ENCODE measurements at regions not wholly inside any gene's neighbourhood (a gene's known extent, or its start where the extent isn't known, plus 50 kb on each side); places are given as distances from the start of the nearest gene placed in this dataset.

DNA sequence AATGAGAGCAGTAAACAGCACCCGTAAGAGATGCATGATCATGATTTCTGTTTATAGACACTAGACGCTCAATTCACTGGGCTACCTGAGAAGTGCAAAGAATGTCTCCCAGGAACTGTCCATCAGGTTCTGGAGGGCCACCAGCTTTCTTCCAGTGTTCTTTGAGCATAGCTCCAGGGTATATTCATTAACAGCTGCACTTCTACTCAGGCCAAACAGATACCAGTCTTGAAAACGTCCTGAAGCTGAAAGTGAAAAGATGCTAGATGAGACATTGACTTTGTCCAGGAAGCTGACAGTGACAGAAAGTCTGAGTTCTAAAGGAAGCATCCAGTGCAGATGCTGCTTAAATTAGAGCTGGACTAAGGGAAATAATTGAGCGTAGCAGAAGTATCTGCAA, 488.7 kb upstream of the TYRP1 start:
- Histone ChIP-seq H3K27ac (ENCODE audit: low read depth, low read length) (no peak overlapping the region), H3K36me3 (ENCODE audit: control insufficient read depth, insufficient read depth, low read length) (no peaks in the 10 kb centered on the region), H3K27me3 (ENCODE audit: control insufficient read depth, insufficient read depth, low read length) (no peaks in the 10 kb centered on the region), H3K9me3 (ENCODE audit: control insufficient read depth, insufficient read depth, low read depth, low read length) (no peaks in the 10 kb centered on the region), H3K9ac (ENCODE audit: low read length) (no peak overlapping the region), H3K4me1 (ENCODE audit: control insufficient read depth, insufficient read depth, low read length) (no peaks in the 10 kb centered on the region; the same call in 1 of the 2 replicates), H3K4me3 (ENCODE audit: low read depth, low read length) (no peak overlapping the region)

DNA sequence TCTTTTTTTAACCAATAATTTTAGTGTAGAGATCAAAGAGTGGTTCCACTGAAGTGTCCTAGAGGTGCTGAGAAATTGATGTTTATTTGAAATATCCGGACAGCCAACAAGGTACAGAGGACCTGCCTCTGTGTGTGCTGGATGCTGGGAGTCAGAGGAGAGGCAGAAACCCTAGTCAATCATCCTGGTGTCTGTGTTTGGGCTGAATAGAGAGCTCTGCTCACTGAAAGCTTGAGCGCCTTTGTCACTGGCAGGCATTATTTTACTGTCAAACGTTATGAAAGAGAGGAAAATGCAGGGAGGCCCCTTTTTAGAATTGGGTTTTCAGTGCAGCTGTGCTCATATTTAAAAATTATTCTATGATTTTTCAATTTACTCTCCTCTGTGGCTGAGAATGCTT, 480.3 kb upstream of the TYRP1 start:
- Histone ChIP-seq H3K27me3 (ENCODE audit: control insufficient read depth, insufficient read depth, low read length) (no peaks in the 10 kb centered on the region), H3K36me3 (ENCODE audit: control insufficient read depth, insufficient read depth, low read length) (no peaks in the 10 kb centered on the region), H3K4me1 (ENCODE audit: control insufficient read depth, insufficient read depth, low read length) (no peaks in the 10 kb centered on the region), H3K9me3 (ENCODE audit: control insufficient read depth, insufficient read depth, low read depth, low read length) (no peaks in the 10 kb centered on the region), H3K27ac (ENCODE audit: low read depth, low read length) (no peak overlapping the region), H3K4me3 (ENCODE audit: low read depth, low read length) (no peak overlapping the region), H3K9ac (ENCODE audit: low read length) (no peak overlapping the region)

DNA sequence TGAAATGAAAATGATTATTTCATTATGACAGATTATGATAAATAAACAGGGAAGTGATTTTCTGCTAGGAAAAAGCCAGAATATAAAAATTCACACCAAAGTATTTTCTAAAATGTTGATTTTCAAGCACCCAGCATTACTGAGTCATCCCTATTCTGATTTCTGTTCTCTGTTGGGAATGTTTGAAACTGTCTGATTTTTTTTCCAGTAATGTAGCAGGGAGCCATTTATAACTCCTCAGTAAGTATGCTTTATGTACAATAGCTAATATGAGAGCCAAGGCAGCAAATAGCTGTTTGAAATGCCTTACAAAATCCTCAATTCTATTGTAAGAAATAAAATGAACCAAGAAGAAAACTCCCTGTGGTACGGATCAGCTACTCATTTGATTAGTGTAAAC, 471.7 kb upstream of the TYRP1 start:
- Histone ChIP-seq H3K36me3 (ENCODE audit: control insufficient read depth, insufficient read depth, low read length) (no peaks in the 10 kb centered on the region), H3K4me3 (ENCODE audit: low read depth, low read length) (no peak overlapping the region), H3K27ac (ENCODE audit: low read depth, low read length) (no peak overlapping the region), H3K9ac (ENCODE audit: low read length) (no peak overlapping the region), H3K9me3 (ENCODE audit: control insufficient read depth, insufficient read depth, low read depth, low read length) (no peaks in the 10 kb centered on the region), H3K27me3 (ENCODE audit: control insufficient read depth, insufficient read depth, low read length) (no peaks in the 10 kb centered on the region), H3K4me1 (ENCODE audit: control insufficient read depth, insufficient read depth, low read length) (peaks cover 6% of the 10 kb centered on the region; the same call in 1 of the 2 replicates)

DNA sequence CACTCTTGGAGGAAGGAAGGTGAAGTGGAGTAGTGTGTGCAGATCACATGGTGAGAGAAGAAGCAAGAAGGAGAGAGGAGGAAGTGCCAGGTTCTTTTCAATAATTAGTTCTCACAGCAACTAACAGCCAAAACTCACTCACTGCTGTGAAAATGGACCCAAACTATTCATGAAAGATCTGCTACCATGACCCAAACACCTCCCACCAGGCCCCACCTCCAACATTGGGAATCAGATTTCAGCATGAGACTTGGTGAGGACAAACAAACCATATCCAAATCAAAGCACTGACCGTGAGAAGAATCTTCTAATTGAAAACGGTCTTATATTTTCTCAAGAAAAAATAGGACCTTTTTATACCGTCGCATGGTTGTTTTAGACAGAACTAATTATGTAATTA, 468.7 kb upstream of the TYRP1 start:
- Histone ChIP-seq H3K4me3 (ENCODE audit: low read depth, low read length) (no peak overlapping the region), H3K4me1 (ENCODE audit: control insufficient read depth, insufficient read depth, low read length) (peaks cover 6% of the 10 kb centered on the region; the same call in 1 of the 2 replicates), H3K9me3 (ENCODE audit: control insufficient read depth, insufficient read depth, low read depth, low read length) (no peaks in the 10 kb centered on the region), H3K27ac (ENCODE audit: low read depth, low read length) (no peak overlapping the region), H3K27me3 (ENCODE audit: control insufficient read depth, insufficient read depth, low read length) (no peaks in the 10 kb centered on the region), H3K9ac (ENCODE audit: low read length) (no peak overlapping the region), H3K36me3 (ENCODE audit: control insufficient read depth, insufficient read depth, low read length) (no peaks in the 10 kb centered on the region)

DNA sequence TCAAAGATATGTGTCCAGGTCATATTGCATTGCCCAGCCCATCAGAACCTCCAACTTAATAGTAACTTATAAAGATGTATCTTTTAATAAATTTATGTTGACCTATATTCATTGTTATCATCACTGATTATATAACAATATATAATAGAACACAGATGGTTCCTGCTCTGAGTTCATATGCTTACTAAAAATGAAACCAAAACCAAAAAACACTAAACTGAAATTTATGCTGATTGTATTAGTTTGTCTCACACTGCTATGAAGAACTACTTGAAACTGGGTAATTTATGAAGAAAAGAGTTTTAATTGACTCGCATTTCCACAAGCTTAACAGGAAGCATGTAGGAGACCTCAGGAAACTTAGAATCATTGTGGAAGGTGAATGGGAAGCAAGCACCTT, 462.5 kb upstream of the TYRP1 start:
- H3K9me3 ChIP-seq (ENCODE audit: control insufficient read depth, insufficient read depth, low read depth, low read length) = peaks cover 30% of the 10 kb centered on the region
- H3K27me3 ChIP-seq (ENCODE audit: control insufficient read depth, insufficient read depth, low read length) = no peaks in the 10 kb centered on the region
- H3K9ac ChIP-seq (ENCODE audit: low read length) = no peak overlapping the region
- no peaks in the 10 kb centered on the region for H3K4me1 ChIP-seq (ENCODE audit: control insufficient read depth, insufficient read depth, low read length)
- no peak overlapping the region for H3K27ac ChIP-seq (ENCODE audit: low read depth, low read length)
- H3K36me3 ChIP-seq (ENCODE audit: control insufficient read depth, insufficient read depth, low read length) = no peaks in the 10 kb centered on the region
- no peak overlapping the region for H3K4me3 ChIP-seq (ENCODE audit: low read depth, low read length)

DNA sequence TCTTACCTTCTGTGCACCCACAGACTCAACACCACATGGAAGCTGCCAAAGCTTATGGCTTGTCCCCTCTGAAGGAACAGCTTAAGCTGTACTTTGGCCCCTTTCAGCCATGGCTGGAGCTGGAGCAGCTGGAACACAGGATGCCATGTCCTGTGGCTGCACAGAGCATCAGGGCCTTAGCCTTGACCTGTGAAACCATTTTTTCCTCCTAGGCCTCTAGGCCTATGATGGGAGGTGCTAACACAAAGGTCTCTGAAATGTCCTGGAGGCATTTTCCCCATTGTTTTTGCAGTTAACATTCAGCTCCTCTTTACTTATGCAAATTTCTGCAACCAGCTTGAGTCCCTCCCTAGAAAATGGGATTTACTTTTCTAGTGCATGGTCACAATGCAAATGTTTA, 461.4 kb upstream of the TYRP1 start:
- peaks cover 30% of the 10 kb centered on the region for H3K9me3 ChIP-seq (ENCODE audit: control insufficient read depth, insufficient read depth, low read depth, low read length)

DNA sequence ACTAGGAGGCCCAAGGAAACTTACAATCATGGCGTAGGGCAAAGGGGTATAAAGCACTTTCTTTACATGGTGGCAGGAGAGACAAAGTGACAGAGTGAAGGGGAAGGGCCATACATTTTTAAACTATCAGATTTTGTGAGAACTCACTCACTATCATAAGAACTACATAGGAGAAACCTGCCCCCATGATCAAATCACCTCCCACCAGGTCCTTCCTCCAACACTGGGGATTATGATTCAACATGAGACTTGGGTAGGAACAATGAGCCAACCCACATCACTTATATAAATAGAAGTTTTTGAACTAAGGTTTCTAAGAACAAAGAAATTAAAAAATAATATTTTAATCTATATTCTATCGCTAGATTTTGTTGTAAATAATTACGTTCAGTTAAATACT, 460.3 kb upstream of the TYRP1 start:
- Histone ChIP-seq H3K9me3 (ENCODE audit: control insufficient read depth, insufficient read depth, low read depth, low read length) (peaks cover 30% of the 10 kb centered on the region), H3K4me3 (ENCODE audit: low read depth, low read length) (no peak overlapping the region), H3K27ac (ENCODE audit: low read depth, low read length) (no peak overlapping the region), H3K36me3 (ENCODE audit: control insufficient read depth, insufficient read depth, low read length) (no peaks in the 10 kb centered on the region), H3K9ac (ENCODE audit: low read length) (no peak overlapping the region), H3K4me1 (ENCODE audit: control insufficient read depth, insufficient read depth, low read length) (no peaks in the 10 kb centered on the region), H3K27me3 (ENCODE audit: control insufficient read depth, insufficient read depth, low read length) (no peaks in the 10 kb centered on the region)

More for the DNA sequence above, 461.4 kb upstream of the TYRP1 start:
- Histone ChIP-seq H3K4me1 (ENCODE audit: control insufficient read depth, insufficient read depth, low read length) (no peaks in the 10 kb centered on the region), H3K27ac (ENCODE audit: low read depth, low read length) (no peak overlapping the region), H3K27me3 (ENCODE audit: control insufficient read depth, insufficient read depth, low read length) (no peaks in the 10 kb centered on the region), H3K36me3 (ENCODE audit: control insufficient read depth, insufficient read depth, low read length) (no peaks in the 10 kb centered on the region), H3K9ac (ENCODE audit: low read length) (no peak overlapping the region), H3K4me3 (ENCODE audit: low read depth, low read length) (no peak overlapping the region)

DNA sequence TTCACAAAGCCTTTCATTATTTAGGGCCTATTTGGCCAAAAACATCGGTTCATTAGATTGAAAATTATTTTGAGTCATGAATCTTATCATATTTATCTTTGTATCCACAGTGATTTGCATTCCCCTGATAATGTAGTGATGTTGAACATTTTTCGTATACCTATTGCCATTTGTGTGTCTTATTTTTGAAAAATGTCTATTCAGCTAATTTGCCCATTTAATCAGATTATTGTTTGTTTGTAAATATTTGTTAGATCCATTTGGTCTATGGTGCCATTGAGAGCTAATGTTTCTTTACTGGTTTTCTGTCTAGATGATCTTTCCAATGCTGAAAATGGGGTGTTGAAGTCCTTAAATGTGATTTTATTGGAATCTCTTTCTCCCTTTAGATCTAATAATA, 439.2 kb upstream of the TYRP1 start:
- Histone ChIP-seq H3K27me3 (ENCODE audit: control insufficient read depth, insufficient read depth, low read length) (no peaks in the 10 kb centered on the region), H3K4me3 (ENCODE audit: low read depth, low read length) (no peak overlapping the region), H3K27ac (ENCODE audit: low read depth, low read length) (no peak overlapping the region), H3K9ac (ENCODE audit: low read length) (no peak overlapping the region), H3K4me1 (ENCODE audit: control insufficient read depth, insufficient read depth, low read length) (no peaks in the 10 kb centered on the region), H3K9me3 (ENCODE audit: control insufficient read depth, insufficient read depth, low read depth, low read length) (peaks cover 6% of the 10 kb centered on the region; the same call in 1 of the 2 replicates), H3K36me3 (ENCODE audit: control insufficient read depth, insufficient read depth, low read length) (no peaks in the 10 kb centered on the region)

DNA sequence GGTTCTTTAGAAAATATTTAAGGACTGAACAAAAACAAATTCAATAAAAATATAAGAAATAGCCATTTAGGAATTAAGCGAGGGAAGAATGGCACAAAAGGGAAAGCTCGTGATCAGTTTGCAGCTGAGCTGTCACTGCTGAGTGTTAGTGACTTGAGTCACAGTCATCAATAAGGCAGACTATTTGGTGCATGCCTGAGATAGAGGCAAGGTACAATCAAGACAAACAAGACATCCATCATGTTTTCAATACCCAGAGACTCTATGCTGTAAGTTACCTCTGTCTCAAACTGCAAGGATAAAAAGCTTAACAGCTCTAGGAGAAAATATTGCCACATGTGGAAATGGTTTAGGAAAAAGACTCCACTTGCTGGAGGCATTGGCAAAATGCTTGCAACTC, 426.4 kb upstream of the TYRP1 start:
- Histone ChIP-seq H3K9me3 (ENCODE audit: control insufficient read depth, insufficient read depth, low read depth, low read length) (no peaks in the 10 kb centered on the region), H3K36me3 (ENCODE audit: control insufficient read depth, insufficient read depth, low read length) (no peaks in the 10 kb centered on the region), H3K4me1 (ENCODE audit: control insufficient read depth, insufficient read depth, low read length) (peaks cover 3% of the 10 kb centered on the region; the same call in 1 of the 2 replicates), H3K27me3 (ENCODE audit: control insufficient read depth, insufficient read depth, low read length) (no peaks in the 10 kb centered on the region), H3K9ac (ENCODE audit: low read length) (no peak overlapping the region), H3K4me3 (ENCODE audit: low read depth, low read length) (no peak overlapping the region), H3K27ac (ENCODE audit: low read depth, low read length) (no peak overlapping the region)

DNA sequence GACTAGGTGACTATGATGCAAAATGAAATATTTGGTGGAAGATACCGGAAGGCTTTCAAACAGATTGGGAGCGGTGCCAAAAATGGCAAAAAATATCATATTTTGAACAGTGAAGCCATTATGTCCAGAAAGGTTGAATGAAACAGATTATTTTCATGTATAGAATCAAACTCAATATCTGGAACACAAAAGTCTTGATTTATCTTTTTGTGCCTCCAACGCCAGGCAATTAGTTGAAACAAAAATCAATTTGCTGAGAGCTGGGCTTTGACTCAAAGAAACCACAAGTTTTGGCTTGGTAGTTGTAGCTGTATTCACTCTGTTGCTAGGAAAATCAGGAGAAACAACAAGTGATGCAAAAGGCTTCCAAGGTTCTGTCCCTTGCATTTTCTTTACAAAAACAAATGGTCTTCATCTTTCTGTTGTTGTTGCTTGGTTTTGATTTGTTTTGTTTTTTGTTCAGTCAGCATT, 421.7 kb upstream of the TYRP1 start:
- Histone ChIP-seq H3K9me3 (ENCODE audit: control insufficient read depth, insufficient read depth, low read depth, low read length) (no peaks in the 10 kb centered on the region), H3K36me3 (ENCODE audit: control insufficient read depth, insufficient read depth, low read length) (no peaks in the 10 kb centered on the region), H3K27ac (ENCODE audit: low read depth, low read length) (no peak overlapping the region), H3K4me3 (ENCODE audit: low read depth, low read length) (no peak overlapping the region), H3K4me1 (ENCODE audit: control insufficient read depth, insufficient read depth, low read length) (peaks cover 3% of the 10 kb centered on the region; the same call in 1 of the 2 replicates), H3K9ac (ENCODE audit: low read length) (no peak overlapping the region), H3K27me3 (ENCODE audit: control insufficient read depth, insufficient read depth, low read length) (no peaks in the 10 kb centered on the region)

DNA sequence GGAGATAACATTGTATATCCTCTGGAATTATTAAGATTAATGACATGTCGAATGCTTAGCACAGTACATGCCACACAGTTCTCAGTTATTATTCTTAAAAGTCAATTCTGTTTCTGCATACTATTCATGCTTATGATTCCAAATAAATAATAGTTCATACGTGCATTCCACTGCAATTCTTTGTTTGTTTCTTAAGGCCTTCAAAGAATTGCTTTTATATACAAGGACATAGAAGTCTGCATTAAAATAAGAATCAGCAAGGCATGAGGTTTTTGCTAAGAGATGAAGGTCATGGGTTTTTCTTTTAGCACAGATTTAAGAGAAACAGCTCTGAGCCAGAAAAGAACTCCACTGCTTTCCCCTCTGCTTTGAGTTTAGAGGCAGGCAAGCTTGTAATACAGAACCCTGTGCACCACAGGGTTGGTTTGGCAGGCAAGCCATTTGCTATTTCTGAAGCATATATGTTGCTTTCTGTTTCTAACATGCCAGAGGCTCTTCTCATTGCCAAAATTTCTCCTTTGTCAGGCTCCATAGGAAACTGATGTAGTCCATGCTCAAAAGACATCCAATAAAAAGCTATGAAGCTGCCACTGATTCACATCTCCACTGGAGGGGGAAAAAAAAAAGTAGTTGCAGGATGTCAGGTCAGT, 420.6 kb upstream of the TYRP1 start:
- no peak overlapping the region for H3K9ac ChIP-seq (ENCODE audit: low read length)
- no peaks in the 10 kb centered on the region for H3K9me3 ChIP-seq (ENCODE audit: control insufficient read depth, insufficient read depth, low read depth, low read length)
- H3K27me3 ChIP-seq (ENCODE audit: control insufficient read depth, insufficient read depth, low read length) = no peaks in the 10 kb centered on the region
- H3K4me1 ChIP-seq (ENCODE audit: control insufficient read depth, insufficient read depth, low read length) = peaks cover 6% of the 10 kb centered on the region; the same call in 1 of the 2 replicates
- H3K4me3 ChIP-seq (ENCODE audit: low read depth, low read length) = no peak overlapping the region
- no peaks in the 10 kb centered on the region for H3K36me3 ChIP-seq (ENCODE audit: control insufficient read depth, insufficient read depth, low read length)
- H3K27ac ChIP-seq (ENCODE audit: low read depth, low read length) = no peak overlapping the region
